GM12878 (cell line): ENCODE measurements at regions not wholly inside any gene's neighbourhood (a gene's known extent, or its start where the extent isn't known, plus 50 kb on each side); places are given as distances from the start of the nearest gene placed in this dataset.

ENCODE experiments used
- ETV6 ChIP-seq, 2 experiments: fragments of 450-650 bp in 1 of 2; IDR thresholded peaks in 1 of 2; conservative IDR thresholded peaks in 1 of 2; 2 replicates each; pipeline ENCODE4 v1.6.1; 2014; ENCODE audit warnings: antibody characterized with exemption in 1 of 2, borderline replicate concordance in 1 of 2, low read depth in 1 of 2, mild to moderate bottlenecking in 1 of 2, moderate library complexity in 1 of 2
- HCFC1 ChIP-seq: fragments of 150-350 bp; IDR thresholded peaks from 2 replicates; pipeline ENCODE4 v1.6.1; 2014; ENCODE audit warnings: low read length
- TF ChIP-seq, protein P1 (sequence below): IDR thresholded peaks from 2 replicates; pipeline ENCODE4 v1.6.1; 2012; ENCODE audit warnings: low read depth, low read length, improper control_type of control experiment
- TF ChIP-seq, protein P2 (sequence below), 3 experiments: IDR thresholded peaks in 2 of 3; conservative IDR thresholded peaks in 1 of 3; 2 replicates each; pipeline ENCODE4 v1.5.1; 2011; ENCODE audit warnings: low read depth in 3 of 3, low read length in 3 of 3, mild to moderate bottlenecking in 3 of 3, control low read depth in 2 of 3, moderate library complexity in 2 of 3, inconsistent platforms in 1 of 3, mixed read lengths in 1 of 3; ENCODE audit not compliant: control insufficient read depth in 2 of 3, insufficient read depth in 1 of 3; ENCODE audit errors: extremely low read depth in 1 of 3

DNA sequence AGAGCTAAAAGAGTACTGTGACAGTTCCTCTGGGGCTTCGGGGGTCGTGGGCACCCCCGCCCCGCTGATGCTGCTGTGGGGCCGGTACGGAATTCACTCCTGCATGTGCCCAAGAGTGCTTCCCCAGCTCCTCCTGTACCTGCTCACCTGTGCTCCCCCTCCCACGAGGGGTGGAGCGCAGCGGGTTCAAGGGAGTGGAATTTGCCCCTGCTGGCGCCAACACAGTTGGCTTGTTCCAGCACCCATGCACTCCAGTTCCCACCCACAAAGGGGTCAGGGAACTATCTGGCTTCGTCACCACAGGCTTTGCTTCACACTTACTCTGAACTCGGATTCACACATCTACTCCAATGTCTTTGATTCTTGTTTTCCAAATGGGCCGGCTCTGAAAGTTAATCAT, 1086.9 kb upstream of the CDH6 start:
- TF ChIP-seq, protein P1, sequence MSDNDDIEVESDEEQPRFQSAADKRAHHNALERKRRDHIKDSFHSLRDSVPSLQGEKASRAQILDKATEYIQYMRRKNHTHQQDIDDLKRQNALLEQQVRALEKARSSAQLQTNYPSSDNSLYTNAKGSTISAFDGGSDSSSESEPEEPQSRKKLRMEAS, result no peak
- no peak for TF ChIP-seq ETV6 (conservative IDR thresholded peaks at IDR 0.05 in 1 of 2, IDR thresholded peaks at IDR 0.05 in 1 of 2; ENCODE audit: borderline replicate concordance in 1 of 2, low read depth in 1 of 2)
- TF ChIP-seq HCFC1, result no peak
- TF ChIP-seq, protein P2, sequence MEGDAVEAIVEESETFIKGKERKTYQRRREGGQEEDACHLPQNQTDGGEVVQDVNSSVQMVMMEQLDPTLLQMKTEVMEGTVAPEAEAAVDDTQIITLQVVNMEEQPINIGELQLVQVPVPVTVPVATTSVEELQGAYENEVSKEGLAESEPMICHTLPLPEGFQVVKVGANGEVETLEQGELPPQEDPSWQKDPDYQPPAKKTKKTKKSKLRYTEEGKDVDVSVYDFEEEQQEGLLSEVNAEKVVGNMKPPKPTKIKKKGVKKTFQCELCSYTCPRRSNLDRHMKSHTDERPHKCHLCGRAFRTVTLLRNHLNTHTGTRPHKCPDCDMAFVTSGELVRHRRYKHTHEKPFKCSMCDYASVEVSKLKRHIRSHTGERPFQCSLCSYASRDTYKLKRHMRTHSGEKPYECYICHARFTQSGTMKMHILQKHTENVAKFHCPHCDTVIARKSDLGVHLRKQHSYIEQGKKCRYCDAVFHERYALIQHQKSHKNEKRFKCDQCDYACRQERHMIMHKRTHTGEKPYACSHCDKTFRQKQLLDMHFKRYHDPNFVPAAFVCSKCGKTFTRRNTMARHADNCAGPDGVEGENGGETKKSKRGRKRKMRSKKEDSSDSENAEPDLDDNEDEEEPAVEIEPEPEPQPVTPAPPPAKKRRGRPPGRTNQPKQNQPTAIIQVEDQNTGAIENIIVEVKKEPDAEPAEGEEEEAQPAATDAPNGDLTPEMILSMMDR (IDR thresholded peaks at IDR 0.05 in 2 of 3, conservative IDR thresholded peaks at IDR 0.05 in 1 of 3; ENCODE audit: control insufficient read depth in 2 of 3, extremely low read depth in 1 of 3, insufficient read depth in 1 of 3, low read depth in 3 of 3, low read length in 3 of 3), result no peak
